Hepatocyte (in vitro differentiated cells): ENCODE measurements at regions not wholly inside any gene's neighbourhood (a gene's known extent, or its start where the extent isn't known, plus 50 kb on each side); places are given as distances from the start of the nearest gene placed in this dataset.

Experiments used
- CTCF ChIP-seq: fragments of 200-600 bp; sonication (generic); IDR thresholded peaks from 2 replicates; pipeline ENCODE4 v1.5.1; 2016; ENCODE audit warnings: antibody characterized with exemption, mild to moderate bottlenecking; ENCODE audit not compliant: poor library complexity
- EZH2 ChIP-seq: fragments of 200-600 bp; sonication (generic); IDR thresholded peaks from 2 replicates; pipeline ENCODE4 v1.6.1; 2016; ENCODE audit warnings: antibody characterized with exemption, mild to moderate bottlenecking, borderline replicate concordance
- EZH2phosphoT487 ChIP-seq: fragments of 200-600 bp; sonication (generic); IDR thresholded peaks from one replicate; pipeline ENCODE4 v1.6.1; 2018; ENCODE audit warnings: antibody characterized with exemption, mild to moderate bottlenecking, low read depth, moderate library complexity; ENCODE audit not compliant: unreplicated experiment, severe bottlenecking

DNA sequence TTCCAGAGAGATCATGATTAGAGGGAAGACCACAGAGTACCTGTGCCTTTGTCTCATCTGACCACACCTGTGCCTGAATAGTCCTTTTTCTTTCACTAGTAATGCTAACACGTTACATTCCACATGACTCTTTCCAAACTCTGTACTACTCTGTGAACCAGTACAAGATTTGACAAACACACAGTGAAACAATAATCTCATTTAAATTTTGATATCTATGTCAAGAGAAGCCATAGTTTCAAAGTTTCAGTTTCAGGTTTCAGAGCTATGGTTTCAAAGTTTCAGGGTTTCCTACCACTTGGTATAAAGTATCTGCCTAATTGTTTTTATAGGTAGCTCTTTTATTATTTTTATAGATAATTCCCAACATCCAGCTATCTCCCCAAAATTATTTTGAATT, 62.0 kb upstream of the PHACTR2 start:
- TF ChIP-seq CTCF, result no peak
- TF ChIP-seq EZH2phosphoT487, result no peak
- TF ChIP-seq EZH2, result no peak
